SU-DHL-6 (cell line): ENCODE measurements at regions not wholly inside any gene's neighbourhood (a gene's known extent, or its start where the extent isn't known, plus 50 kb on each side); places are given as distances from the start of the nearest gene placed in this dataset.

Experiments
- H2AFZ ChIP-seq: fragments of 200-600 bp; sonication (generic); 2 replicates; pipeline ENCODE4 v1.6.1; 2014; ENCODE audit warnings: low read depth, mild to moderate bottlenecking, moderate library complexity, mixed read lengths, antibody characterized with exemption, low read length; ENCODE audit not compliant: severe bottlenecking
- H3F3A ChIP-seq: fragments of 200-600 bp; shearing (Covaris generic); 2 replicates; pipeline ENCODE4 v1.6.0; 2016; ENCODE audit warnings: antibody characterized with exemption, mild to moderate bottlenecking; ENCODE audit not compliant: insufficient read depth
- H3K27ac ChIP-seq: fragments of 200-600 bp; sonication (generic); 2 replicates; pipeline ENCODE4 v1.5.1; 2016; ENCODE audit warnings: low read depth, mild to moderate bottlenecking, low read length, moderate library complexity, mixed read lengths
- H3K27me3 ChIP-seq: fragments of 200-600 bp; sonication (generic), shearing (Covaris generic); 2 replicates; pipeline ENCODE4 v1.6.0; 2014; ENCODE audit warnings: mild to moderate bottlenecking, low read length
- H3K36me3 ChIP-seq: fragments of 200-600 bp; sonication (generic); 2 replicates; pipeline ENCODE4 v1.6.1; 2014; ENCODE audit warnings: mild to moderate bottlenecking, low read length, mixed read lengths
- H3K4me2 ChIP-seq: fragments of 300-600, 200-600 bp; shearing (Covaris generic), sonication (generic); 2 replicates; pipeline ENCODE4 v1.6.0; 2014; ENCODE audit warnings: low read length, low read depth, mild to moderate bottlenecking; ENCODE audit not compliant: poor library complexity, severe bottlenecking
- H3K4me3 ChIP-seq: fragments of 200-600 bp; sonication (generic); 2 replicates; pipeline ENCODE4 v1.5.1; 2014; ENCODE audit warnings: antibody characterized with exemption, low read length, mild to moderate bottlenecking, mixed read lengths; ENCODE audit not compliant: insufficient read depth, poor library complexity, severe bottlenecking
- H3K79me2 ChIP-seq: fragments of 200-600 bp; sonication (generic); 2 replicates; pipeline ENCODE4 v1.6.1; 2014; ENCODE audit warnings: mild to moderate bottlenecking, low read length, moderate library complexity; ENCODE audit not compliant: insufficient read depth
- H3K9ac ChIP-seq: fragments of 200-600 bp; sonication (generic); 2 replicates; pipeline ENCODE4 v1.7.0; 2014; ENCODE audit warnings: mild to moderate bottlenecking, low read length
- H3K9me2 ChIP-seq: fragments of 200-600 bp; sonication (generic); replicated peaks from 2 replicates; pipeline ENCODE4 v1.6.1; 2014; ENCODE audit warnings: low read length; ENCODE audit not compliant: insufficient read depth
- H3K9me3 ChIP-seq: fragments of 200-600 bp; sonication (generic); 2 replicates; pipeline ENCODE4 v1.6.1; 2014; ENCODE audit warnings: low read length, mixed read lengths; ENCODE audit not compliant: insufficient read depth
- H4K20me1 ChIP-seq: fragments of 200-600 bp; sonication (generic); 2 replicates; pipeline ENCODE4 v1.6.1; 2014; ENCODE audit warnings: low read depth, mild to moderate bottlenecking, antibody characterized with exemption, low read length, moderate library complexity, mixed read lengths
- CTCF ChIP-seq: fragments of 200-600 bp; sonication (generic); IDR thresholded peaks from one replicate; pipeline ENCODE4 v1.5.1; 2017; ENCODE audit warnings: antibody characterized with exemption, mild to moderate bottlenecking, low read length, moderate library complexity; ENCODE audit not compliant: insufficient read depth, poor library complexity, severe bottlenecking
- EZH2phosphoT487 ChIP-seq: fragments of 200-600 bp; sonication (generic), shearing (Covaris generic); conservative IDR thresholded peaks from 2 replicates; pipeline ENCODE4 v1.6.1; 2018; ENCODE audit warnings: mild to moderate bottlenecking, antibody characterized with exemption, low read length, moderate library complexity, mixed read lengths

GRCh38 chr10:128546651-128547165 lies 420.5 kb upstream of the MKI67 start:
- H3K4me2 ChIP-seq, result no peak overlapping the region
- no peaks in the 10 kb centered on the region for H3F3A ChIP-seq
- no peak overlapping the region for H2AFZ ChIP-seq
- H3K36me3 ChIP-seq, result no peaks in the 10 kb centered on the region
- no peak overlapping the region for H3K4me3 ChIP-seq
- no peaks in the 10 kb centered on the region for H3K9me2 ChIP-seq
- H3K27ac ChIP-seq, result no peak overlapping the region
- H3K9ac ChIP-seq, result no peak overlapping the region
- H4K20me1 ChIP-seq, result no peaks in the 10 kb centered on the region
- TF ChIP-seq CTCF, result no peak
- TF ChIP-seq EZH2phosphoT487, result no peak
- no peaks in the 10 kb centered on the region for H3K79me2 ChIP-seq
- H3K27me3 ChIP-seq, result no peaks in the 10 kb centered on the region
- no peaks in the 10 kb centered on the region for H3K9me3 ChIP-seq

- no peak overlapping the region for H3K4me3 ChIP-seq
- no peak overlapping the region for H2AFZ ChIP-seq
- H3K27me3 ChIP-seq, result no peaks in the 10 kb centered on the region
- H3K27ac ChIP-seq, result no peak overlapping the region
- no peaks in the 10 kb centered on the region for H4K20me1 ChIP-seq
- H3K9me2 ChIP-seq, result no peaks in the 10 kb centered on the region
- H3F3A ChIP-seq, result no peaks in the 10 kb centered on the region
- no peaks in the 10 kb centered on the region for H3K9me3 ChIP-seq
- no peaks in the 10 kb centered on the region for H3K36me3 ChIP-seq
- H3K4me2 ChIP-seq, result no peak overlapping the region
- no peak for TF ChIP-seq EZH2phosphoT487
- no peak for TF ChIP-seq CTCF
- no peak overlapping the region for H3K9ac ChIP-seq
- H3K79me2 ChIP-seq, result no peaks in the 10 kb centered on the region
These were observed 422.9 kb upstream of the MKI67 start for GRCh38 chr10:128549101-128549608.

GRCh38 chr10:128550045-128550444 lies 423.8 kb upstream of the MKI67 start:
- Histone ChIP-seq H3K36me3 (no peaks in the 10 kb centered on the region), H3K27ac (no peak overlapping the region), H3K79me2 (no peaks in the 10 kb centered on the region), H3K4me2 (no peak overlapping the region), H3F3A (no peaks in the 10 kb centered on the region), H2AFZ (no peak overlapping the region), H3K27me3 (no peaks in the 10 kb centered on the region), H3K4me3 (no peak overlapping the region), H3K9me3 (no peaks in the 10 kb centered on the region), H3K9ac (no peak overlapping the region), H3K9me2 (no peaks in the 10 kb centered on the region), H4K20me1 (no peaks in the 10 kb centered on the region)
- TF ChIP-seq CTCF, result no peak
- no peak for TF ChIP-seq EZH2phosphoT487

GRCh38 chr10:128551475-128551874 lies 425.3 kb upstream of the MKI67 start:
- no peaks in the 10 kb centered on the region for H3K9me3 ChIP-seq
- no peak overlapping the region for H3K27ac ChIP-seq
- no peaks in the 10 kb centered on the region for H4K20me1 ChIP-seq
- H3K4me2 ChIP-seq, result no peak overlapping the region
- no peak overlapping the region for H3K9ac ChIP-seq
- H3K27me3 ChIP-seq, result no peaks in the 10 kb centered on the region
- no peak overlapping the region for H3K4me3 ChIP-seq
- no peaks in the 10 kb centered on the region for H3K36me3 ChIP-seq
- H3K79me2 ChIP-seq, result no peaks in the 10 kb centered on the region
- no peak for TF ChIP-seq CTCF
- no peak for TF ChIP-seq EZH2phosphoT487
- no peaks in the 10 kb centered on the region for H3K9me2 ChIP-seq
- no peak overlapping the region for H2AFZ ChIP-seq
- H3F3A ChIP-seq, result no peaks in the 10 kb centered on the region
